Stomach (tissue), 8 donors: ENCODE measurements at regions not wholly inside any gene's neighbourhood (a gene's known extent, or its start where the extent isn't known, plus 50 kb on each side); places are given as distances from the start of the nearest gene placed in this dataset.

ENCODE experiments used
- DNase-seq, 2 donors: peaks; one replicate each; pipeline versions ENCODE4 v3.0.0 to v3.0.0-alpha.2; 2013 to 2019
- H3K27ac ChIP-seq, 5 donors: fragments of 200-600 bp in 4 of 5; sonication (generic) in 4 of 5; one replicate each; pipeline ENCODE4 v1.5.1; 2013 to 2019; ENCODE audit warnings: mild to moderate bottlenecking in 1 of 5, moderate library complexity in 1 of 5
- H3K27me3 ChIP-seq, 3 donors: fragments of 200-600 bp; sonication (generic); one replicate each; pipeline ENCODE4 v1.5.1; 2017 to 2019; ENCODE audit warnings: mixed run types in 1 of 3
- H3K36me3 ChIP-seq, 4 donors: fragments of 200-600 bp; sonication (generic); 1 replicate in 3 of 4; 2 replicates in 1 of 4; pipeline ENCODE4 v1.5.1; 2016 to 2019
- H3K4me1 ChIP-seq, 4 donors: fragments of 200-600 bp; sonication (generic); one replicate each; pipeline ENCODE4 v1.5.1; 2016 to 2019
- H3K4me3 ChIP-seq, 4 donors: fragments of 200-600 bp; sonication (generic) in 3 of 4; one replicate each; pipeline ENCODE4 v1.5.1; 2016 to 2019; ENCODE audit warnings: mild to moderate bottlenecking in 1 of 4
- H3K9me3 ChIP-seq, 4 donors: fragments of 200-600 bp; sonication (generic); one replicate each; pipeline ENCODE4 v1.5.1; 2016 to 2019
- EP300 ChIP-seq: sonication (generic); formaldehyde crosslinking; IDR thresholded peaks from one replicate; pipeline ENCODE4 v1.6.1; 2017; ENCODE audit warnings: antibody characterized with exemption
- POLR2A ChIP-seq, 4 donors: fragments of 450-650 bp; IDR thresholded peaks; one replicate each; pipeline ENCODE4 v1.6.1; 2016; ENCODE audit warnings: antibody characterized with exemption in 4 of 4, control low read depth in 2 of 4, mild to moderate bottlenecking in 1 of 4, moderate library complexity in 1 of 4
- POLR2AphosphoS5 ChIP-seq, 3 donors: sonication (generic); formaldehyde crosslinking; IDR thresholded peaks; one replicate each; pipeline ENCODE4 v1.6.1; 2016; ENCODE audit warnings: antibody characterized with exemption in 3 of 3
- WGBS, 5 donors: extraction: QIAGEN DNeasy Blood & Tissue Kit in 3 of 5; methylation state at CpG; one replicate each; pipeline versions ENCODE4 v1.1.5 to v1.1.7; 2013 to 2018; 5-methylcytosine and 5-hydroxymethylcytosine counted together
- intact Hi-C: fragments of 100-400 bp; cut with DNase I; formaldehyde crosslinking; loops from one replicate; pipeline ENCODE4 v1.15.1; 2023; ENCODE audit warnings: low total_unique reads
- TF ChIP-seq, protein P1 (sequence below), 7 experiments: fragments of 450-650 bp in 4 of 7; fragments of 200-600 bp in 3 of 7; sonication (generic) in 3 of 7; IDR thresholded peaks; one replicate each; pipeline ENCODE4 v1.5.1; 2016 to 2019; ENCODE audit warnings: antibody characterized with exemption in 7 of 7, control low read depth in 2 of 7, mild to moderate bottlenecking in 1 of 7
- donor health status: healthy with polysubstance abuse.
- donor health status: Bipolar disorder and iron deficiency.
- donor health status: healthy.

DNA sequence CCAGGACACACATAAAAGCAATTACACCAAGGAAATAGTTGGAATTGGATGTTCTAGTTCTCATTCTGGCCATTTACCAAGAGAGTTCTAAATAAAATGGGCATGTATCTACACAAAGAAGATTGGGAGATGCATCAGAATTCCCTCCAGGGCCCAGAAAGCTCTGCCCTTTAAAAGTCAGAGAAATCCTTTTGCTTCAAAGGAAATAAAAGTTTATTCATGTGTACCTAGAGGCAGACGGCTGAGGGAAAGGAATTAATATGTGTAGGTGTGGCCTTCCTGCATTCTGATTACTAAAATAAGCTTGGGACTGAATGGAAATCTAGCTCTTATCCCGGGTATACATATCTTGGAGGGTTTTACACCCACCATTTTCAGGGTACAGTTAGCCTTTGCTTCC lies 719.4 kb downstream of the SEMA5A start:
- Histone ChIP-seq H3K4me3 (no peak overlapping the region), H3K27ac (no peak overlapping the region), H3K36me3 (no peaks in the 10 kb centered on the region), H3K9me3 (no peaks in the 10 kb centered on the region), H3K27me3 (no peaks in the 10 kb centered on the region), H3K4me1 (no peaks in the 10 kb centered on the region)
- WGBS, 5 donors: 25 to 50% (median 32%) methylated on average over 2 of the region's 2 CpGs
- TF ChIP-seq EP300 (no peak), POLR2A (IDR thresholded peaks at IDR 0.05) (no peak), POLR2AphosphoS5 (IDR thresholded peaks at IDR 0.05) (no peak)
- TF ChIP-seq, protein P1, sequence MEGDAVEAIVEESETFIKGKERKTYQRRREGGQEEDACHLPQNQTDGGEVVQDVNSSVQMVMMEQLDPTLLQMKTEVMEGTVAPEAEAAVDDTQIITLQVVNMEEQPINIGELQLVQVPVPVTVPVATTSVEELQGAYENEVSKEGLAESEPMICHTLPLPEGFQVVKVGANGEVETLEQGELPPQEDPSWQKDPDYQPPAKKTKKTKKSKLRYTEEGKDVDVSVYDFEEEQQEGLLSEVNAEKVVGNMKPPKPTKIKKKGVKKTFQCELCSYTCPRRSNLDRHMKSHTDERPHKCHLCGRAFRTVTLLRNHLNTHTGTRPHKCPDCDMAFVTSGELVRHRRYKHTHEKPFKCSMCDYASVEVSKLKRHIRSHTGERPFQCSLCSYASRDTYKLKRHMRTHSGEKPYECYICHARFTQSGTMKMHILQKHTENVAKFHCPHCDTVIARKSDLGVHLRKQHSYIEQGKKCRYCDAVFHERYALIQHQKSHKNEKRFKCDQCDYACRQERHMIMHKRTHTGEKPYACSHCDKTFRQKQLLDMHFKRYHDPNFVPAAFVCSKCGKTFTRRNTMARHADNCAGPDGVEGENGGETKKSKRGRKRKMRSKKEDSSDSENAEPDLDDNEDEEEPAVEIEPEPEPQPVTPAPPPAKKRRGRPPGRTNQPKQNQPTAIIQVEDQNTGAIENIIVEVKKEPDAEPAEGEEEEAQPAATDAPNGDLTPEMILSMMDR (IDR thresholded peaks at IDR 0.05): no peak
- intact Hi-C loops: no loop called here
- no peak for DNase-seq

DNA sequence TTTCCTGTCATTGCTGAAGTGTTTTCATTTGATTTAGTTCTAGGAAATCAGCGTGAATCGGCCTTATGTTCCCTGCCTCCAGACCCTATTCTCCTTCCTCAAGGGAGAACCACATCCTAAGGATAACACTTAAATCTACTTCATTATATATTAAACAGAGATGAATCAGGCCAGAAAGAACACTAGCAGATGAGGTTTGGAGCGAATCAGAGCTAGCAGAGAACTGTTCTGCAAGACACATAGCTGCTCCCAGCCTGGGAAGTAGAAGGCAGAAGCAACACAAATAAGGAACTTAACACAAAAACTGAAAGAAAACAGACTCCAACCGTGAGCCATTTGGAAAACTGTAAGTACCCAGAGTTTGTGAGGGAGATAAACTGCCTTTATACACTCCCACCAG lies 718.2 kb downstream of the SEMA5A start:
- Histone ChIP-seq H3K4me3 (no peak overlapping the region), H3K9me3 (no peaks in the 10 kb centered on the region), H3K27me3 (no peaks in the 10 kb centered on the region), H3K4me1 (no peaks in the 10 kb centered on the region), H3K36me3 (no peaks in the 10 kb centered on the region), H3K27ac (no peak overlapping the region)
- intact Hi-C loops: no loop called here
- DNase-seq: no peak
- 51 to 62% (median 60%) methylated on average over 4 of the region's 4 CpGs for WGBS, 5 donors
- TF ChIP-seq EP300 (no peak), POLR2A (IDR thresholded peaks at IDR 0.05) (no peak), POLR2AphosphoS5 (IDR thresholded peaks at IDR 0.05) (no peak)
- TF ChIP-seq, protein P1 (IDR thresholded peaks at IDR 0.05): no peak

DNA sequence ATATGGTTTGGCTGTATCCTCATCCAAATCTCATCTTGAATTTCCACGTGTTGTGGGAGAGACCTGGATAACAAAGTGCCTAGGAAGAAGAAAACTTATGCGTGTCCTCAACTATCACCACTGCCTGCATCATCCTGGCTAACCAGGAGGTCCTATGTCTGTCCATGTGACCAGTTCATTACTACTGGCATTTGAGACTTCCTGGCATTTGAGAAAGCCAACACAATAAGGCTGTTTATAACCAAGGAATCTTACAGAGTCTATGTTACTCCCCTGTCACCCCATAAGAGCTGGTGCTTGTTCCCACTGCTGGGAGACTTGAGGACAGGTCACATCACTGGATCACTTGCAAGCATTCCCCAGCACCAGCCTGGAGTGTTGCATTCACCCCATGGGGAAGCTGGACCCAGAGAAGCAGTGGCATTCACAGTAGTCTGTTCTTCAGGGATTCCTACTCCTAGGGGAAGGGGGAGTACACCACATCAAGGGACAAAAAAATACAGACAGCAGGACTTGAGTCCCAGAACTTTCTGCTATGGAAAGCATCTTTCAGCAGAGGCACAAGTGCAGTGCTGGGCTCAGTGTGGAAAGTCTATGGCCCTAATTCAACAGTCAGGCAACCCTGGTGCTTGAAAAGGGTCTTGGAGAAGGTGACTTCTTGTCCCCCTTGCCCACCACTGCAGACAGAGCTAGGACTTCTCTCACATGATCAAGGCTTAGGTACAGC lies 717.1 kb downstream of the SEMA5A start:
- DNase-seq: no peak
- intact Hi-C loops: no loop called here
- TF ChIP-seq POLR2A (IDR thresholded peaks at IDR 0.05) (no peak), POLR2AphosphoS5 (IDR thresholded peaks at IDR 0.05) (no peak), EP300 (no peak)
- TF ChIP-seq, protein P1 (IDR thresholded peaks at IDR 0.05): no peak
- Histone ChIP-seq H3K27me3 (no peaks in the 10 kb centered on the region), H3K4me1 (no peaks in the 10 kb centered on the region), H3K4me3 (no peak overlapping the region), H3K9me3 (no peaks in the 10 kb centered on the region), H3K36me3 (no peaks in the 10 kb centered on the region), H3K27ac (no peak overlapping the region)
- WGBS, 5 donors: 78 to 95% (median 92%) methylated on average over 2 of the region's 2 CpGs

DNA sequence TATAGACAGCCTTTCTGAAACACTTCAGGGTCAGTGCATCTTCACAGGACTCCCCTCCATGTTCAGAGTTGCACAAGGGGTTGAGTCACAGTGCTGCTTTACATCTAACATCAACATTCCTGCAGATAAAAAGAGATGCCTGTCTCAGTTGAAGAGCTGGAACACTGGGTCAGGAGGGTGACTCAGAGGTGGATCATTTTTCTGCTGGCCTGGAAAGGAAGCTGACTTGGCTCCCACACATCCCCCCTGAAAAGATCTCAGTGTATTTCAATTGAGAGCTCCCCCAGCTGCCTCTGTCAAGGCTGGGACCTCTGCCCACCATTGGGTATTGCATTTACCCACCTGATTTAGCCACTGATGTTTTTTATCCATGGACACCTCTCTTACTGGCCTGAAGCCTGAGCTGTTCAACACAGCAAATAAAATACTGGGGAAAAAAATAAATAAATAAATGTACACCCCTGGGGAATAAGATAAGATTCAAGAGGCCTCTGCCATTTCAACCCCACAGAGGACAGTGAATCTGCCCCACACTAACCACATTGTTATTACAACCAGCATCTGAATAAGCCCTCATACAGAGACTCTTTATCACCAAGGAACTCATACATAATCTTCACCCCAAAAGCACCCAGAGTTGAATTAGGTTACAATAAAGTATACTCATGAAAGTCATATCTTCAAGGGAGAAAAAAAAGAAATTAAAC lies 716.4 kb downstream of the SEMA5A start:
- DNase-seq: no peak
- intact Hi-C loops: no loop called here
- no peak for TF ChIP-seq POLR2AphosphoS5 (IDR thresholded peaks at IDR 0.05)
- TF ChIP-seq, protein P1 (IDR thresholded peaks at IDR 0.05): no peak
- TF ChIP-seq EP300: no peak
- TF ChIP-seq POLR2A (IDR thresholded peaks at IDR 0.05): no peak
- no peaks in the 10 kb centered on the region for H3K4me1 ChIP-seq
- H3K4me3 ChIP-seq: no peak overlapping the region
- no peaks in the 10 kb centered on the region for H3K36me3 ChIP-seq
- no peaks in the 10 kb centered on the region for H3K27me3 ChIP-seq
- no peaks in the 10 kb centered on the region for H3K9me3 ChIP-seq
- no peak overlapping the region for H3K27ac ChIP-seq
